Osteoblast (primary cell): ENCODE measurements at regions not wholly inside any gene's neighbourhood (a gene's known extent, or its start where the extent isn't known, plus 50 kb on each side); places are given as distances from the start of the nearest gene placed in this dataset.

ENCODE experiments used
- DNase-seq: peaks from one replicate; pipeline ENCODE4 v3.0.0; 2011; ENCODE audit warnings: low spot score, mixed read lengths; ENCODE audit not compliant: insufficient read length; ENCODE audit errors: missing footprints
- H2AFZ ChIP-seq: 2 replicates; pipeline ENCODE4 v1.6.0; 2011; ENCODE audit warnings: mild to moderate bottlenecking, low read length
- H3K27ac ChIP-seq: 2 replicates; pipeline ENCODE4 v1.5.1; 2011; ENCODE audit warnings: mild to moderate bottlenecking, low read depth, low read length, moderate library complexity
- H3K27me3 ChIP-seq: 2 replicates; pipeline ENCODE4 v1.6.0; 2012; ENCODE audit warnings: mild to moderate bottlenecking, control low read depth, inconsistent platforms, low read length, moderate library complexity; ENCODE audit not compliant: insufficient read depth
- H3K36me3 ChIP-seq: 2 replicates; pipeline ENCODE4 v1.5.1; 2011; ENCODE audit warnings: mild to moderate bottlenecking, low read length, control low read depth, moderate library complexity; ENCODE audit not compliant: insufficient read depth
- H3K4me1 ChIP-seq: 2 replicates; pipeline ENCODE4 v1.5.1; 2011; ENCODE audit warnings: mild to moderate bottlenecking, low read length, control low read depth, moderate library complexity; ENCODE audit not compliant: insufficient read depth
- H3K4me2 ChIP-seq: 2 replicates; pipeline ENCODE4 v1.6.0; 2011; ENCODE audit warnings: mild to moderate bottlenecking, low read length; ENCODE audit not compliant: insufficient read depth
- H3K4me3 ChIP-seq: fragments of 200-600 bp; sonication (generic); 3 replicates; pipeline ENCODE4 v1.5.1; 2012; ENCODE audit warnings: mild to moderate bottlenecking, low read length, inconsistent platforms; ENCODE audit not compliant: insufficient read depth
- H3K79me2 ChIP-seq: 2 replicates; pipeline ENCODE4 v1.6.0; 2012; ENCODE audit warnings: mild to moderate bottlenecking, low read length, control low read depth, inconsistent platforms; ENCODE audit not compliant: insufficient read depth
- H3K9me3 ChIP-seq: 2 replicates; pipeline ENCODE4 v1.5.1; 2011; ENCODE audit warnings: low read depth, low read length, control low read depth
- H4K20me1 ChIP-seq: 2 replicates; pipeline ENCODE4 v1.6.0; 2012; ENCODE audit warnings: mild to moderate bottlenecking, low read length, control low read depth; ENCODE audit not compliant: insufficient read depth
- CTCF ChIP-seq: IDR thresholded peaks from 2 replicates; pipeline ENCODE4 v1.5.1; 2011; ENCODE audit warnings: mild to moderate bottlenecking, low read depth, low read length, moderate library complexity; ENCODE audit errors: extremely low read depth

- no peaks in the 10 kb centered on the region for H3K79me2 ChIP-seq
- H3K4me3 ChIP-seq: no peak overlapping the region
- no peak overlapping the region for H3K4me2 ChIP-seq
- TF ChIP-seq CTCF: no peak
- no peaks in the 10 kb centered on the region for H4K20me1 ChIP-seq
- H3K36me3 ChIP-seq: no peaks in the 10 kb centered on the region
- H3K27ac ChIP-seq: no peak overlapping the region
- H3K9me3 ChIP-seq: no peaks in the 10 kb centered on the region
- DNase-seq: no peak
- no peaks in the 10 kb centered on the region for H3K27me3 ChIP-seq
- H3K4me1 ChIP-seq: peaks cover 18% of the 10 kb centered on the region
- H2AFZ ChIP-seq: no peak overlapping the region
Measured at GRCh38 chr3:146896711-146897110, 291.6 kb upstream of the PLSCR5 start.

- H3K4me3 ChIP-seq: no peak overlapping the region
- H3K9me3 ChIP-seq: no peaks in the 10 kb centered on the region
- H2AFZ ChIP-seq: no peak overlapping the region
- TF ChIP-seq CTCF: no peak
- peaks cover 18% of the 10 kb centered on the region for H3K4me1 ChIP-seq
- peak overlapping the region; percentile 62 for H3K4me2 ChIP-seq
- no peak for DNase-seq
- H3K27me3 ChIP-seq: no peaks in the 10 kb centered on the region
- H3K27ac ChIP-seq: peak overlapping the region; percentile 83
- no peaks in the 10 kb centered on the region for H4K20me1 ChIP-seq
- no peaks in the 10 kb centered on the region for H3K79me2 ChIP-seq
- H3K36me3 ChIP-seq: no peaks in the 10 kb centered on the region
Measured at GRCh38 chr3:146895026-146895749, 290.0 kb upstream of the PLSCR5 start.

DNA sequence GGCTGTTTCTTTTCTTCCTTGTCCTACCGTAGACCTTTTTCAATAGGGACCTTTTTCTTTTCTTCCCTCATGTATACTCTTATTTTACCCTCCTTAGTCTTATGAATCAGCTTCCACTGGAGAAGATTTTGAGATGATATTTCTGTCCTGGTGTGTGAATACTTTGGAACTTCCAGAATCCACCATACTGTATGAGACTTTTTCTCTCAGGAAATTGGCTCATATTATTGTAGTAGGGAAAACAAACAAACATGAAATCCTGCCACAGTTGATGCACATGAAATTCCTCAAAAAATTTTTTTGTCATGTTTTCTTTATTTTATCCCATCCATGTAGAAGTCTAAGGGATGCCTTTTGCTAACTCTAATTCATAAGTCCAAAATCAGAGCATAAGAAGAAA, 289.3 kb upstream of the PLSCR5 start:
- Histone ChIP-seq H3K27me3 (no peaks in the 10 kb centered on the region), H3K4me2 (peak overlapping the region; percentile 62), H2AFZ (no peak overlapping the region), H3K27ac (peak overlapping the region; percentile 29), H3K36me3 (no peaks in the 10 kb centered on the region), H4K20me1 (no peaks in the 10 kb centered on the region), H3K79me2 (no peaks in the 10 kb centered on the region), H3K4me3 (no peak overlapping the region), H3K9me3 (no peaks in the 10 kb centered on the region), H3K4me1 (peaks cover 18% of the 10 kb centered on the region)
- no peak for TF ChIP-seq CTCF
- no peak for DNase-seq

GRCh38 chr3:146892041-146892440, 286.9 kb upstream of the PLSCR5 start:
- Histone ChIP-seq H2AFZ (no peak overlapping the region), H3K27ac (no peak overlapping the region), H3K4me2 (no peak overlapping the region), H4K20me1 (no peaks in the 10 kb centered on the region), H3K4me3 (no peak overlapping the region), H3K27me3 (no peaks in the 10 kb centered on the region), H3K4me1 (peaks cover 18% of the 10 kb centered on the region), H3K36me3 (no peaks in the 10 kb centered on the region), H3K79me2 (no peaks in the 10 kb centered on the region), H3K9me3 (no peaks in the 10 kb centered on the region)
- DNase-seq: no peak
- TF ChIP-seq CTCF: no peak
